GM18499 (cell line): ENCODE measurements at regions not wholly inside any gene's neighbourhood (a gene's known extent, or its start where the extent isn't known, plus 50 kb on each side); places are given as distances from the start of the nearest gene placed in this dataset.
"Not testable (repeated sequence)": the region's sequence is repeated elsewhere in the genome, so short reads cannot be mapped to it uniquely, and the experiment has no call there.

Source experiments
- ATAC-seq: cut with Tn5 transposase; IDR thresholded peaks from one replicate; pipeline ENCODE4 v1.9.1; 2021; ENCODE audit warnings: moderate number of reproducible peaks; ENCODE audit not compliant: insufficient read depth, unreplicated experiment

- ATAC-seq: no peak
Measured at GRCh38 chr4:131304686-131305085, 1844.4 kb upstream of the PCDH10 start.

- ATAC-seq: no peak
Measured at GRCh38 chr4:131309628-131310027, 1839.5 kb upstream of the PCDH10 start.

- no peak for ATAC-seq
Measured at GRCh38 chr4:131316086-131316485, 1833.0 kb upstream of the PCDH10 start.

- ATAC-seq: no peak
Measured at GRCh38 chr4:131337936-131338335, 1811.2 kb upstream of the PCDH10 start.

- ATAC-seq: no peak
Measured at GRCh38 chr4:131339137-131339536, 1810.0 kb upstream of the PCDH10 start.

GRCh38 chr4:131344761-131345160 is 1804.3 kb upstream of the PCDH10 start:
- ATAC-seq: no peak

- ATAC-seq: no peak
Measured at GRCh38 chr4:131347816-131348215, 1801.3 kb upstream of the PCDH10 start.

GRCh38 chr4:131348263-131348662 is 1800.8 kb upstream of the PCDH10 start:
- ATAC-seq: no peak

- not testable (repeated sequence) for ATAC-seq
Measured at GRCh38 chr4:131352371-131352770, 1796.7 kb upstream of the PCDH10 start.

- no peak for ATAC-seq
Measured at GRCh38 chr4:131366714-131367113, 1782.4 kb upstream of the PCDH10 start.

GRCh38 chr4:131367441-131367840 is 1781.7 kb upstream of the PCDH10 start:
- ATAC-seq: no peak

GRCh38 chr4:131370846-131371245 is 1778.2 kb upstream of the PCDH10 start:
- no peak for ATAC-seq

GRCh38 chr4:131381055-131381454 is 1768.0 kb upstream of the PCDH10 start:
- no peak for ATAC-seq

- ATAC-seq: no peak
Measured at GRCh38 chr4:131382839-131383238, 1766.3 kb upstream of the PCDH10 start.

- no peak for ATAC-seq
Measured at GRCh38 chr4:131388277-131388676, 1760.8 kb upstream of the PCDH10 start.

GRCh38 chr4:131408102-131408501 is 1741.0 kb upstream of the PCDH10 start:
- no peak for ATAC-seq

GRCh38 chr4:131411393-131411792 is 1737.7 kb upstream of the PCDH10 start:
- ATAC-seq: no peak

- no peak for ATAC-seq
Measured at GRCh38 chr4:131419147-131419546, 1729.9 kb upstream of the PCDH10 start.

- ATAC-seq: no peak
Measured at GRCh38 chr4:131426023-131426758, 1722.9 kb upstream of the PCDH10 start.

GRCh38 chr4:131427000-131427399 is 1722.1 kb upstream of the PCDH10 start:
- no peak for ATAC-seq

GRCh38 chr4:131430302-131430701 is 1718.8 kb upstream of the PCDH10 start:
- no peak for ATAC-seq

- no peak for ATAC-seq
Measured at GRCh38 chr4:131441004-131441688, 1707.9 kb upstream of the PCDH10 start.
